Right lobe of liver (tissue), 6 donors: ENCODE measurements at regions not wholly inside any gene's neighbourhood (a gene's known extent, or its start where the extent isn't known, plus 50 kb on each side); places are given as distances from the start of the nearest gene placed in this dataset.

Source experiments
- ATAC-seq, 4 donors: fragments of 200-7000 bp; cut with Tn5 transposase; one replicate each; pipeline ENCODE4 v1.9.1; 2020; ENCODE audit warnings: mild to moderate bottlenecking in 4 of 4, moderate library complexity in 4 of 4
- DNase-seq, 3 donors: peaks; one replicate each; pipeline ENCODE4 v3.0.0-alpha.2; 2020
- H3K27ac ChIP-seq, 3 donors: fragments of 200-600 bp; one replicate each; pipeline ENCODE4 v1.8.0; 2022
- H3K27me3 ChIP-seq, 2 donors: fragments of 200-600 bp; one replicate each; pipeline ENCODE4 v1.8.0; 2022
- H3K36me3 ChIP-seq, 4 donors: fragments of 200-600 bp; sonication (generic) in 1 of 4; one replicate each; pipeline versions ENCODE4 v1.5.1 to v1.8.0; 2017 to 2022; ENCODE audit warnings: control low read depth in 1 of 4
- H3K4me1 ChIP-seq, 4 donors: fragments of 200-600 bp; sonication (generic) in 1 of 4; one replicate each; pipeline versions ENCODE4 v1.5.1 to v1.8.0; 2017 to 2022; ENCODE audit warnings: control low read depth in 1 of 4
- H3K4me3 ChIP-seq, 3 donors: fragments of 200-600 bp; one replicate each; pipeline ENCODE4 v1.8.0; 2022
- H3K9me3 ChIP-seq, 4 donors: fragments of 200-600 bp; sonication (generic) in 1 of 4; one replicate each; pipeline versions ENCODE4 v1.5.1 to v1.8.0; 2017 to 2022; ENCODE audit warnings: control low read depth in 1 of 4
- POLR2A ChIP-seq: fragments of 450-650 bp; IDR thresholded peaks from one replicate; pipeline ENCODE4 v1.6.1; 2017; ENCODE audit warnings: antibody characterized with exemption, mild to moderate bottlenecking
- WGBS: methylation state at CpG from one replicate; pipeline ENCODE4 v1.1.6; 2018; ENCODE audit warnings: low coverage, low lambda C conversion rate; ENCODE audit not compliant: insufficient coverage; ENCODE audit errors: missing lambda C conversion rate; 5-methylcytosine and 5-hydroxymethylcytosine counted together
- intact Hi-C, 2 donors: fragments of 100-400 bp; cut with DNase I; formaldehyde crosslinking; loops; one replicate each; pipeline versions ENCODE4 v1.11.2 to v1.14.1; 2022
- TF ChIP-seq, protein P1 (sequence below), 4 donors: fragments of 200-600 bp in 3 of 4; fragments of 450-650 bp in 1 of 4; IDR thresholded peaks; one replicate each; pipeline versions ENCODE4 v1.5.1 to v1.8.0; 2016 to 2022; ENCODE audit warnings: antibody characterized with exemption in 4 of 4, mild to moderate bottlenecking in 2 of 4
- donor health status: DM: no; HTN: yes; CAD: no.
- donor health status: DM: no; HTN: no; CAD: no.
- donor health status: DM: no; HTN: no; CAD: no.
- donor health status: DM: no; HTN: yes; CAD: no.
- donor health status: DM: no; HTN: yes; CAD: no.

- no peak overlapping the region for H3K27ac ChIP-seq
- no peak overlapping the region for H3K4me3 ChIP-seq
- DNase-seq (no peak), ATAC-seq (no peak)
- H3K9me3 ChIP-seq, result no peaks in the 10 kb centered on the region
- H3K27me3 ChIP-seq, result no peaks in the 10 kb centered on the region
- no peak for TF ChIP-seq POLR2A
- TF ChIP-seq, protein P1, sequence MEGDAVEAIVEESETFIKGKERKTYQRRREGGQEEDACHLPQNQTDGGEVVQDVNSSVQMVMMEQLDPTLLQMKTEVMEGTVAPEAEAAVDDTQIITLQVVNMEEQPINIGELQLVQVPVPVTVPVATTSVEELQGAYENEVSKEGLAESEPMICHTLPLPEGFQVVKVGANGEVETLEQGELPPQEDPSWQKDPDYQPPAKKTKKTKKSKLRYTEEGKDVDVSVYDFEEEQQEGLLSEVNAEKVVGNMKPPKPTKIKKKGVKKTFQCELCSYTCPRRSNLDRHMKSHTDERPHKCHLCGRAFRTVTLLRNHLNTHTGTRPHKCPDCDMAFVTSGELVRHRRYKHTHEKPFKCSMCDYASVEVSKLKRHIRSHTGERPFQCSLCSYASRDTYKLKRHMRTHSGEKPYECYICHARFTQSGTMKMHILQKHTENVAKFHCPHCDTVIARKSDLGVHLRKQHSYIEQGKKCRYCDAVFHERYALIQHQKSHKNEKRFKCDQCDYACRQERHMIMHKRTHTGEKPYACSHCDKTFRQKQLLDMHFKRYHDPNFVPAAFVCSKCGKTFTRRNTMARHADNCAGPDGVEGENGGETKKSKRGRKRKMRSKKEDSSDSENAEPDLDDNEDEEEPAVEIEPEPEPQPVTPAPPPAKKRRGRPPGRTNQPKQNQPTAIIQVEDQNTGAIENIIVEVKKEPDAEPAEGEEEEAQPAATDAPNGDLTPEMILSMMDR (IDR thresholded peaks at IDR 0.05), result no peak
- no peaks in the 10 kb centered on the region for H3K36me3 ChIP-seq
- intact Hi-C loops, result no loop called here
- no peaks in the 10 kb centered on the region for H3K4me1 ChIP-seq
Observed at GRCh38 chr7:119919986-119920385, 353.0 kb upstream of the KCND2 start.

DNA sequence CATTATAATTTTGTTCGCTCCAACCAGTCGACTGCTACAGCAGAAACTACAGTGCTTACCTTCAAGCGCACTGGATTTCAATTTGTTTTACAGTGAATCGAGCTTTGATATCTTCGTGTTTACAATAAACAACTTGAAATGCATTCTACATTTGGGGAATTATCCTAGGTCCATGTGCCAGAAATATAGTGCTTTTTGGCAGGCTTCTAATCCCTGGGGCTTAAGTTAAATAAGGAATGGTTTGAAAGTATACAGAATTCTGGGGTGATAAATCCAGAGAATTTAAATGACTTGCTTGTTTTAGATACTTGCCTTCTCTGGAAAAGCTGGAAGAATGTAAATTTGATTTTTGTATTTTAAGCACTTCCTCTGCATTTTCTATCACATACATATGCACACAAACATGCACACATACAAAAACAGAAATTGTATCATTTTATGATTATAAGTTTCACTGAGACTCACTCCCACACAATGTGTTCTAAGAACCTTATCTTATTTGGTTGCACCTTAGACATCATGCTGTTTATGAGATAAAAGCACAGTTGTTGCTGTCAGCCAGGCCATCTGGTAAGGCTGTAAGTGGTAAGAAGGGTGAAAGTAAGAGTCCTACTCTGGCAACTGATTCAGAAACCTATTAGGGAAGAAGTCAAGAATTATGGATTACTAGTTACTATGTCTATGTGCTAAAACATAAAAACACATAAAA lies 347.2 kb upstream of the KCND2 start:
- no peak for DNase-seq
- TF ChIP-seq, protein P1 (IDR thresholded peaks at IDR 0.05), result no peak
- no peak for TF ChIP-seq POLR2A
- no peak for ATAC-seq
- Histone ChIP-seq H3K4me1 (no peaks in the 10 kb centered on the region), H3K27ac (no peak overlapping the region), H3K27me3 (no peaks in the 10 kb centered on the region), H3K36me3 (no peaks in the 10 kb centered on the region), H3K9me3 (no peaks in the 10 kb centered on the region), H3K4me3 (no peak overlapping the region)
- WGBS, result 70% methylated on average over 5 of the region's 5 CpGs
- intact Hi-C loops, result no loop called here

- H3K27ac ChIP-seq, result no peak overlapping the region
- no peaks in the 10 kb centered on the region for H3K36me3 ChIP-seq
- H3K4me1 ChIP-seq, result no peaks in the 10 kb centered on the region
- no peak for TF ChIP-seq POLR2A
- TF ChIP-seq, protein P1 (IDR thresholded peaks at IDR 0.05), result no peak
- 56% methylated on average over 3 of the region's 3 CpGs for WGBS
- intact Hi-C loops, result no loop called here
- no peak for ATAC-seq
- no peak overlapping the region for H3K4me3 ChIP-seq
- H3K27me3 ChIP-seq, result no peaks in the 10 kb centered on the region
- no peaks in the 10 kb centered on the region for H3K9me3 ChIP-seq
- no peak for DNase-seq
Observed at GRCh38 chr7:119929891-119930290, 343.1 kb upstream of the KCND2 start.

DNA sequence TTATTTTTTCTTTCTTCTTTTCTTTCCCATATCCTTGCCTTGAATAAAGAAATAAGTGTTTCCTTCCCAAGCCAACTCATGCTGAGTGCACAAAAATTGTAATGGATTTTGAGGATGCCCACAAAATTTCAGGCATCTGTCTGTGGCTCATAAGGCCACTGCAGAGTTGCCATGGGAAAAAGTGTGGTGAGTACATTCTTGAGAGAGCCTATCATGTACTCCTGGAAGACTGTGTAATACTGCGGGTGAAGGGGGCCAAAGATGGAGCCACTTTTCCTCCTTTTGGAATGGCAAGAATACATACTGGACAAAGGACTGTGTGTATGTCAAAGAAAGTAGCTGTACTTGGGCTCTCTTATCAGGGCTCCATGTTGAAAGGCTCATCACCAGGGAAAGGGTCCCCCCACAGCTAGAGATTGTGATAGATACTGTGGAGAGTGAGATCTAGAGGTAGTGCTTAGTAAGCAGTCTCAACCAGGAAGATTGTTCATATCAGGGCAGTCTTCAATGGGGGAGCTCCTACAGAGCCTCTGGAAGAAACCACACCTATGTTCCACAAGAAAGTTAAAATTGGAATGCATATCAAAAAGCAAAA lies 341.6 kb upstream of the KCND2 start:
- H3K36me3 ChIP-seq, result no peaks in the 10 kb centered on the region
- H3K4me1 ChIP-seq, result no peaks in the 10 kb centered on the region
- H3K4me3 ChIP-seq, result no peak overlapping the region
- TF ChIP-seq, protein P1 (IDR thresholded peaks at IDR 0.05), result no peak
- no peak for TF ChIP-seq POLR2A
- DNase-seq (no peak), ATAC-seq (no peak)
- H3K9me3 ChIP-seq, result no peaks in the 10 kb centered on the region
- no peaks in the 10 kb centered on the region for H3K27me3 ChIP-seq
- intact Hi-C loops, result no loop called here
- no peak overlapping the region for H3K27ac ChIP-seq
- 63% methylated on average over 1 of the region's 1 CpG for WGBS
